Superior temporal gyrus (tissue), 1 donor: ENCODE measurements at regions not wholly inside any gene's neighbourhood (a gene's known extent, or its start where the extent isn't known, plus 50 kb on each side); places are given as distances from the start of the nearest gene placed in this dataset.

Source experiments
- DNase-seq: peaks from one replicate; pipeline ENCODE4 v3.0.0-alpha.2; 2016; ENCODE audit errors: extremely low spot score

DNA sequence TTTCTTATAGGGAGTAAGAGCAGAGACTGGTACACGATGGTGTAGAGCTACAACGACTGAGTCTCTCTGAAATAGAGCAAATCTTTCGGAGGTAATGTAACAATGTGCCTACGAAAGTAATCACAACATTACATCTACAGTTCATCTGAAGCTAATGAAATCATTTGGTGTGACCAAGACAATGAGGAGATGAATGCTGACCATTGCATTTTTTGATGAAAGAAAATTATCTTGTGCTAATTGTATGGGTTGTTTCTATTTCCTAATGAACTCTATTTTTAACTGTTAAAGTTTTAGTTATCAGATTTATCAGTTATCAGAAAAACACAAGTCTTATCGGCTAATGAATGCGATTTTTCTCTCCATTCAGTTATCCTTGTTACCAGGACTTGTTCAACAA lies 913.4 kb downstream of the SLITRK6 start:
- no peak for DNase-seq

DNA sequence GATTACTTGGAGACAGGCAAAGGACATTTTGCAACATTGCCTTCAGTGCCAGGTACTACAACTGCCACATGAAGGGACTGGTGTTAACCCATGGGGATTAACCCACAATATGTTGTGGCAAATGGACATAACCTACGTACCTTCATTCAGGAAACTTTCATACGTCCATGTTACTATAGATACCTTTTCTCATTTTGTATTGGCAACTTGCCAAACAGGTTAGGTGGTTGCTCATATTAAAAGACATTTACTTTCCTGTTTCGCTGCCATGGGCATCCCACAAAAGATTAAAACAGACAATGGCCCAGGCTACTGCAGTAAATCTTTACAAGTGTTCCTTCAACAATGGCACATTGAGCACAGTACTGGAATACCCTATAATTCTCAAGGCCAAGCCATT lies 925.3 kb downstream of the SLITRK6 start:
- DNase-seq = no peak

DNA sequence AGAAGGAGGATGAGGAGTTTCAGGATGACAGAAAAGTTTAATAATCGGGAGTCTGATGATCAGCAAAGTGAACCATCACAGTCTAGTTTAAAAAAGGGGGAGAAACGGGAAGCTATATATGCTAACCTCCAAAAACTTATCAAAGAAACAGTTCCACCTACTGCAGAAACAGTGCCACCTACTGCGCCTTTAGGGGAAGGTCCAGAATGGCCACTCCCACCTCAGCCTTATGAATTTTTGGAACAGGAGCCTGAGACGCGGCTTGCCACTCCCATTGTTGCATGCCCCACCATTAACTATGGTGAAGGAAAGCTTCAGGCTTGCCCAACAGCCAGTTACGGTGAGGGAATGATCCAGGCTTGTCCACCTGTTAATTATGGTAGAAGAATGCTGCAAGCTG lies 929.0 kb downstream of the SLITRK6 start:
- no peak for DNase-seq

DNA sequence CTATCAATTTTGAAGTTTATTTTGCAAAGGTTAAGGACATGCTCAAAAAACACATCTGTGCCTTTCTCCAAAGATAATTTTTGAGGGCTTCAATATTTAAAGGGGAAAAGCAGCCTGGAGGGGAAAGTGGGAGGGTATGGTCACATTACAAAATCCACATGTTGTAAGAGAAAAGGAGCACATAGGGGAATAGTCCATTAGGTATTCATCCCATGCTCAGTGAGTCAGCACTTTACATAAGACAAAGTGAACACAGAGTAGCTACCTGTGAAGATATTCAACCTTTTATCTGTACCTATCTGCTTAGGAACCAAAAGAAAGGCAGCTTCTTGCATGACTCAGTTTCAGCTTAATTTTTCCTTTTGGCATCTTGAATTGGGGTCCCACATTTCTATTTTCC lies 932.0 kb downstream of the SLITRK6 start:
- DNase-seq = no peak

DNA sequence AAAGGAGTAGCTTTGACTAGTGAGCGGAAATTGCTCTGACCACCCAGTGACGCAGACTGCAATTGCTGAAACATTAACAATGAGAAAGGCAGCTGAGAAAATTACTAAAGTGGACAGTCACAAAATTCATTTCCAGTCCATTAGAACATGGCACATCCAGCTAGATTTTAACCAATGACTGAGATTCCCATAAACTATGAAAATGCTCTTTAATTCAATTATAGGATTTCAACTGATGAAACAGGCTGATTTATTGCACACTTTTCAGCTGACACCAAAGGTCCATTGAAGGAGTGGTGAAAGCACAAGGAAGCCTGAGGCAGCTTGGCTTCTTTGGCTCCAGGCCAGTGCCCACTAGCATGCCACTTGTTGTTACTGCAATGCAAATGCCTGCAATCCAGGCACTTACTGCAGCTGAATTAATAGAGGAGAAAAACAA lies 933.4 kb downstream of the SLITRK6 start:
- DNase-seq = no peak

DNA sequence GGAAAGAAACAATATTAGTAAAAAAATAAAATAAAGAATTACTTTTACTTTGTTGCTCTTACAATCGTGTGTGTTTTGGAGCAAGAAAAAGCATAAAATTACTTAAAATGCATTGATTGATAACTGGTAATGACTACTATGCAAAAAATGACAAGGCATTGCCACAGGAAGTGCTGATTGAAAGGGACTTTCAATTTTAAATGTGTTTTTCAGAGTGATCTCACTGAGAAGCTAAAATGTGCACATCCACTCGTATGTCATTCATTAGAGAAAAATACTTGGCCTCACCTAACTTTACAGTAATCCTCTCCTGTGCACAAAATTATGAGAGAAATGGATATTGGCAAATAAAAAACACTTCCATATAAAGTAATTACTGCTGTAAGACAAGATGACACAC lies 934.9 kb downstream of the SLITRK6 start:
- no peak for DNase-seq

DNA sequence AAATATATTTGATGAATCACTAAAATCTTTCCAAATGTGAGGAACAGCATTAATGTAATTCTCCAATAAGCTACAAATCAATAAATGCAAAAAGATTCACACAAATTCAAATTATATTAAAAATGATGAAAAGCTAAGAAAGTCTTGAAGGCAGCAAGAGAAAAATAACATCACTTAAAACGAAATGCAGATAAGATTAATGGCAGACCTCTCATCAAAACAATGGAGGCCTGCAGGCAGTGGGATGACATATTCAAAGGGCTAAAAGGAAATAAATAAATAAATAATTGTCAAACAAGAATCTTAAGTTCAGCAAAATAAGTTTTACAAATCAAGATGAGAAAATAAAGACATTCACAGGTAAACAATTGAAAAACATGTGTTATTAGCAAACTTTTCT lies 952.1 kb downstream of the SLITRK6 start:
- DNase-seq = no peak

DNA sequence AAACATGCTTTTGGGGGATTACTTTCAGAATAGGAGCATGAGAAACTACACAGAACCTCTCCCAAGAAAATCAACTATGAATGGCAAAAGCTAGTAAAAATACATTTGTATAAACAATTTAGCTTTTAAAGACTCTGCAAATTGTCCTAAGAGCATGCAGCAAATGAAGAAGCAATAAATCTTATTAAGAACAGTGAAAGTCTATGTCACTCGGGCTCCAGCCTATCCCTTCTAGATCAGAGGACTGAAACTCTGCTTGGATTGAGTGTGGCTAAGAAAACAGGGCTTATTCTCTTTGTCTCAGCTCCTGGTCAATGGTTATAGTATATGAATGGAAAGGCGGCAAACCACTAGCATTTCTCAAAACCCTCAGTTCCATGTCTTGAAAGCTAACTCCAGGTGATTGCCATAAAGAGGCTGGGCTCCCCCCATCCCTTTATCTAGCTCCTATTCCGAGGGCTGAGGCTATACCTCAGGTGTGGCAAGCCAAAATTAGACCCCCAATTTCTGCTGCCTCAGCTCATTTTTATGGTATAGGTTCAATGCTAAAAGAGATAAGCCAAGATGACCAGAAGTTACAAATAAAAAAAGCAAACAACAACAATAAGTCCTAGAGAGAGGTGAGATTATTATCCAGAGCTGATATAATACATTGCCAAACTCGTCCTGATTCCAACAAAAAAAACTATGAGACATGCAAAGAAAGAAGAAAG lies 953.2 kb downstream of the SLITRK6 start:
- no peak for DNase-seq

DNA sequence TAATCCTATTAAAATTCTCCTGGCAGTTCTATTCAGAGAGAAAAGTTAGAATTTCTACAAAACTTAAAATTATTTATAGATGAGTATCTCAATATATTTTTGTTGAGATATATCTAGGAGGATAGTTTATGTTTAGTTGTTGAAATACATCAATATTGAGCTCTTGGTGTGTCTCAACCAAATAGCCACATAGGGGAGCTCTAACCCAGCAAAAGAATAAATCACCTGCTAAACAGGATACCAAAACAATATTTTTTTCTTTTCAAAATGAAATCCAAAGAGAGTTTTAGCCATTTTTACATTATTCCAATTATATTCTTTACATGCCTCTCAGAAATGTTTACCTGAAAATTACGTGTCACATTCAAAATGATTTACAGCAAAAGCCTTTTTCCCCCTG lies 954.7 kb downstream of the SLITRK6 start:
- DNase-seq = peak; percentile 45

DNA sequence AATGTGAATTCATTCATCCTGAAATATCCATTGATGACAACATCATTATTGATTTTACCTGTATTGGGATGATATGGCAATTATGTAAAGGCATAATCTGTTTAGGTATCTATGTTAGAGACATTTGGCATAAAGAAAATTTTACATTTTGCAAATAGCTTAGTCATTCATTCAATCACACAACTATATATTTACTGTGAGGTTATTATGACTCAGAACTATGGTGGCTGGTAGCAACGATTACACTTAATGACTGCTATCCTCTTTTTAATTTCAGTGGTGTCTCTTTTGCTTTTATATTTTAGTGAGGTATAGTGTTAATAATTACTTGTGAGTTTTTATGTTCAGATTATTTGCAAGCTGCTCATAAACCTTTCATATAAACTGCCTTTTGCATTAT lies 955.9 kb downstream of the SLITRK6 start:
- no peak for DNase-seq

DNA sequence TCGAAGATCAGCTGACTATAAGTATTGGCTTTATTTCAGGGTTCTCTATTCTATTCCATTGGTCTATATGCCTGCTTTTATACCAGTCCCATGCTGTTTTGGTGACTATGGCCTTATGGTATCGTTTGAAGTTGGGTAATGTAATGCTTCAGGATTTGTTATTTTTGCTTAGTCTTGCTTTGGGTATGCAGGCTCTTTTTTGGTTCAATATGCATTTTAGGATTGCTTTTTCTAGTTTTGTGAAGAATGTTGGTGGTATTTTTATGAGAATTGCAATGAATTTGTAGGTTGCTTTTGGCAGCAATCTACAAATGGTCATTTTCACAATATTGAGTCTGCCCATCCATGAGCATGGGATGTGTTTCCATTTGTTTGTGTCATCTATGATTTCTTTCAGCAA lies 951.9 kb upstream of the SLITRK1 start:
- DNase-seq = no peak

DNA sequence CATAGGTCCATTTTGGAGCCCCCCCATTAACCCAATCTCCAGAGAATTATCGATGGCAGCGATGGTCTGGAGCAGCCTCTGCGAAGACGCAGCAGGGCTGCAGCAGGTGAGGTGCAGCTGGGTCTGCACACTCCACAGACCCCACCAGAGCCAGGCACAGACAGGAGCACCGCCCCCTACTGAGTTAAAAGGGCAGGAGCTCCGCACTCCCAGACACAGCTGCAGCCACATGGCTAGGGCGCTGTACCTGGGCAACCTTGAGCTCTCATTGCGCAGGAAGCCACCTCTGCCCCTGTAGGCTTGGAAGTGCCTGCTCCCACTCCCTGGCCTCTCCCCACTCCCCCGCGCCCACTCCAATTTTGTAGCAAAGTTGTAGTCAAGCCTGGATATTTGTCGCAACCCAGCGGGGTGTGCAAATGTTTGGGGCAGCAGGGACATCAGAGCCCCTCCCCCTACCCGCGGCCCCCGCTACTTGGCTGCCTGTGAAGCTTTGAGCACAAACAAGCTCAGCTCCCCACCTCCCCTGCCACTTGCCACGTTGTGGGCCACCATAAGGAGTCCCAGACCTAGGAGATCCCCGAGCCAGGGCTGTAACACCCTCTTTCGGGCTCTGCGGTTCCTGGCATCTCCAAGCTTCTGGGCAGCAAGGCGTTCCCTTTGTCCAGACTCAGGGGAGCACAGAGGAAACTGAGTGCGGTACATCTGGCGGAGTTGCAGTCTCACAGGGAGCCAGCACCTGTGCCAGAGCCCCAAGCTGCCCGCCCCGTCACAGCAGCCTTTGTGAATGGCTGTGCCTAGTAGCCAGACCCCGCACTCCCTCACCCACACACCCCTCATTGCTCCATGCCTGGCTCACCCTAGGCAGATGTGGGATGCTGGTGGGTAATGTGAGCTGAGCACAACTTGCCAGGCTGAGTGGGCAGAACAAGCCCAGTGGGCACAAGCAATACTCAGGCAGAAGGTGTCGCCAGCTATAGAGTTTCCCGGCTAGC lies 949.7 kb upstream of the SLITRK1 start:
- no peak for DNase-seq

DNA sequence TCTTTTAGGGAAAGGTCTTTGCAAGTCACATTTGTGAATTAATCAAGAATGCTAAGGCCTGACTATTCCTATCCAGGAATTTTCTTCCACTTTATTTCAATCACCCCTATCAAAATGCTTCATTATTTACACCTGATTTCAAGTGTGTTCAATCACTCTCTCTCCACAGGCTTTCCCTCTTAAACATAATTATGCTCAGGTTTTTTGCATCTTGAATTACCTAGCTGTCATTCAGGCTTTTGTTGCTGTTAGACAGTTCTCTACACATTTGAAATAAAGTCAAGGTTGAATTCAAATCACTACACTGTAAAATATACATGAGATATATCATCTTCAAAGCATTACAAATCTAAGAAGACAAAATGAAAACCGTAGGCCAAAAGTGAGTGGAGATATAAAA lies 941.3 kb upstream of the SLITRK1 start:
- no peak for DNase-seq

DNA sequence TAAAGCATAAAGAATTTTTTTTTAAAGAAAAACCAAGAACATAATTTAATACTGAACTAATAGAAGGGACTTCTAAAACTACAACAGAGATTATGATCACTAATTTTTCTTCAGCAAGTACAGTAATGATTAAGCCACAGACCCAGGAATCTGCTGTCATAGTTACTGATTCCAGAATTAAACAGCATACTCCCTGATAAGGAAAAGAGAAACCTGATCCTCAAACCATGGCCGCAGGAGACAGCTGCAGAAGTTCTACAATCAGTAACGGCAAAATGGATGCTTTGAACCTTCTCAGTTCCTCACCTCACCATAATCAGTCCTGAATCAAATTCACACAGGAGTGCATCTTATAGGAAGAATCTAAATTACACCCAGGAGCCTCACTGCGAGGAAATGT lies 939.0 kb upstream of the SLITRK1 start:
- DNase-seq = no peak

DNA sequence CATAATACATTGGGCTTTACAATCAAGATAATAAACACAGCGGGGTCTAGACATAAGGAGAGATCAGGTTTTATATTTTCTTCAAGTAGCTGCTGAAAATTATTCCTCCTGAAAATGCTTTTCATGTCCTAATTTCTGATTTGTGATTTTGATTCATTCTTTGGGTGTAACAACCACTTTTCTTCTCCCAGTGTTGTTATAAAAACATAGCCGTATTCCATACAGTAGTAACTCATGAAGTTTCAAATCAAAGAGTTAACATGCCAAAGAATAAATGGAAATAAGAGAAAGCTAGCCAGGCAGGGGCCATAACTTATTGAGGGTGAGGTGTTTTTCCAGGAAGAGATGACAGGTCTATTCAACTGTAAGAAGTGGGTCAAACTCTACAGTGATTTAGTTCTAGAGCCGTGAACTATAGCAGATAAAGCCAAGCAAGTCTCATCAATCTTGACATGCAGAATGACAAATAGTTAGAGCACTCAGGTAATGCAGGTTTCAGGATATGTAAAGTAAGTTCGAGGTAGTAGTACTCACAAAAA lies 934.4 kb upstream of the SLITRK1 start:
- DNase-seq = no peak

DNA sequence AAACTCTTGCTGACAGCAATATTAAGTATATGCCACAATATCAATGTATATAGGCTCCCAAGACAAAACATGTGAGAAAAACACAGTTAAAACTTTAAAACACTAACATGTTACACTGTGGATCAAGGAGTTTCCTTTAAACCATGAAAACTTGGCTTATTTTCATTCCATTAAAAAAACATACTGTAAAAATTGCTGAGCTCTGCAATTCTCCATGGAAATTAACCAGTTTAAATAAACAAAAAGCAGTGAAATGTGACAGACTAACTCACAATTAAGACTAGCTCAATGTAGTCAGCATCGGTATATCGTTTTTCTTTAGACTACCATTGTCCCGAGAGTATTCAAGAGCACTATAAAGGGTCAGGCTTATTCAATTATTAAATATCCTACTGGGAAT lies 930.5 kb upstream of the SLITRK1 start:
- no peak for DNase-seq

DNA sequence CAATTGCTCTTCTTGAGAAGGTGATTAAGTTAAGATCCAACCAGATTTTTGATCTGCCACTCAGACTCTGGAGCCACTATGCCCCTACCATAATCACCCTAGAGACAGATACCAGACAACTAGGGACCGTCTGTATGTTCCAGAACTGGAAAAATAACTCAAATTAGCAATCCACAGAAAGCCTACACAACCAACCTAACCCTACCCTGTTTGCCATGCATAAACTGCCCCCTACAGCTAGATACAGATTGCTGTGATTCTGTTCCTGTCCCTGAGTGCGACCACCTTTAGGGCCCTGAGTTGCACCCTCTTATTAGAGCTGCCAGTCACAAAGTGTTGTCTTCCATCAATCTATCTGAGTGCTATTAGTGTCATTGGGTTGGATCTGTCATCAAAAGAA lies 929.8 kb upstream of the SLITRK1 start:
- no peak for DNase-seq

DNA sequence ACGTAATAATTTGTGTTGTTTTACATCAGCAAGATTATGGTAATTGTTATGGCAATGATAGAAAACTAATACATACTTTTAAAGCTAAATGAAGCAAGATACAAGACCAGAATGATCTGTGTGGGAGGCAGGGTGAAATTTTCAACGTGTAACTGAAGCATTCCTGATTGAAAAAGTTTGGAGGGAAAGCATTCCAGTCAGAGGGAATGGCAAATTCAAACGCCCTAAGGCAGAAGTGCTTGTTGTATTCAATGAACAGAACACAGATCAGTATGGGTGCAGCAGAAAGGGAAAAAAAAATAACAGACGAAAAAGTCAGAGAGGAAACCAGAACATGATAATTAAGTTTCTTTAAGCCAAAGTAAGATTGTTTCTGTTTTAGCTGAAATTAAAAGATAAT lies 928.5 kb upstream of the SLITRK1 start:
- no peak for DNase-seq

DNA sequence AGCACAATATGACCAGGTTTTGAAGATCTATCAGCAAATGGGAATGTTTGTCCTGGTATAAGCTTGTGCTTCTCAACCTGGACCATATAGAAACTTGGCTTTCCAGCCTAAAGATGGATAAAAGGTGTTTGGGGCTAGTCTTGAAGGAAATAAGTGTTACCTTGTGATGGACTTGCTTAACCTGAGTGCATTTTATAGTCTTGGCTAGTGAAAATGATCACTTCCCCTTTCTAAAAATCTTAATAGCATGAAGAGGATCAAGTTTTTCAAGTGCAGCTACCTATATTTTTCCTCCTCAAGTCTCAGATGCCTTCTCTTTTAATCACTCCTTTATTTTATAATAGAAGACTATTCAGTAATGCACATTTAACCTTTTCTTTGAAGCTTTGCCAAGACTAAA lies 919.8 kb upstream of the SLITRK1 start:
- no peak for DNase-seq

DNA sequence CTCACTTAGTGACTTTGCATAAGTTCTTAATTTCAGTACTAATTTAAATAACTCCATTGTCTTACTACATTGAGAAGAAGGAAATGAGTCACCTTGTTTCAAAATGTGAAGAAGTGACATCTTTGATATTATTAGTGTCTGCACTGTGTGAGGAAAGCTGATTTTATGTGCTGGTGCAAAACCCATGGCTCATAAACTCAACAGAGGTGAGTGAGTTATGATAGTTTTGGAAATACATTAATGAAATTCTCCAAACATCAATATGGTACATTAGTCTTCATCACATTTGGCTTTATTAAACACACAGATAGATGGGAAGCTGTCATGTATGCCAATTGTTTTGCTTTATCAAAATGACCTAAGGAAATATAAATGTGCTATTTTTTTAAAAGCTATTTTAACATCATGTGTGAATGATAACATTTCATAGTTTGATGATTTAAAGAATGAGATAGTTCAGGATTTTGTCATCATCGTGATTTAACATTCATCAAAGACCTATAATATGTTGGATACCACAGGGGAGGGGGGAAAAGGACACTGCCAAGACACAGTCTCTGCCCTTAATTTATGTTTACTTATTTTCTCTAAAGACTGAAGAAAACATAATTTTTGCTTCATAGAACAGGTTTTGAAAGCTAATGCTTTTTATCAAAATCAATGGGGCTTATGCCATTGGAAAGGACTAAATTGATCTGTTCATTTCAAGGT lies 902.3 kb upstream of the SLITRK1 start:
- no peak for DNase-seq

DNA sequence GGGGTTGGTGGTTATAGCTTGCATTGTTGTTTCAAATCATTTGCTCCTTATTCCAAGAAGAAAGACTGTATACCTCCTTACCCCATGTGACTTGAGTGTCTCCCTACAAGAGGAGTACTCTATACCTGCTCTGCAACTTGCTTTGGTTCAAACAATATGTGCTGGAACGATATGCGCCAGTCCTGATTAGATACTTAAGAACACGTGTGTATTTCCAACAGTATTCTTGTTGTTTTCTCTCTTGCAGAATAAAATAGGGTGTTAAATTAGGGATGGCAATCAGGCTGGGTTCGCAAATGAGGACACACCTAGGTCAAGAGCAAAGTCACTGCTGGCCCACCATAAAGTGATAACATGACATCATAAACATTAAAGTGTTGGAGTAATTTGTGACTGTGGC lies 895.0 kb upstream of the SLITRK1 start:
- no peak for DNase-seq

DNA sequence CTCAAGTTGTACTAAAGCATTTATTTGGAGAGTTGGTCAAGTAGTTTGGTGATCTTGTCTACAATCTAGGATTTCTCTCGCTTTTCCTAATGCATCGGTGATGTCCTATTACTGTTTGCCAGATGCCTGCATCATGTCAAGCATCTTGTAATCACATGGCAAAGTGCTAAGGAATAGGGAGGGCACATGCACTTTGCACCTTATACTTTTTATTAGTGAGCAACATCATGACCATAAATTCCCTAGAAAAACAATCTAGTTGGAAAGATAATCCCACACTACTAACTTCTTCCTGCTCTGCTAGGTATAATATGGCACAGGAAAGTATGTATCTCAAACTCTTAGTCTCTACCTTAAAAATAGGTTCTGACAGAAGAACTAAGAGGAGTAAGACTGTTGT lies 894.3 kb upstream of the SLITRK1 start:
- DNase-seq = no peak
